ENCODE measurements at regions not wholly inside any gene's neighbourhood (a gene's known extent, or its start where the extent isn't known, plus 50 kb on each side); places are given as distances from the start of the nearest gene placed in this dataset.

GRCh38 chr15:77797270-77797669 lies 164.6 kb upstream of the LINGO1 start:
- Histone ChIP-seq H3K27me3 (peaks cover 6% of the 10 kb centered on the region), H3K27ac (no peak overlapping the region), H3K9me3 (no peaks in the 10 kb centered on the region), H3K4me3 (ENCODE audit: low read depth in 1 of 2, low read length in 1 of 2) (no peak overlapping the region), H3K36me3 (no peaks in the 10 kb centered on the region), H3K4me1 (ENCODE audit: control insufficient read depth in 1 of 2, insufficient read depth in 1 of 2, low read depth in 1 of 2, low read length in 1 of 2) (no peaks in the 10 kb centered on the region)
- TF ChIP-seq CTCF (IDR thresholded peaks at IDR 0.05), result no peak

- no peaks in the 10 kb centered on the region for H3K9me3 ChIP-seq
- H3K4me1 ChIP-seq (ENCODE audit: control insufficient read depth in 1 of 2, insufficient read depth in 1 of 2, low read depth in 1 of 2, low read length in 1 of 2), result no peaks in the 10 kb centered on the region
- no peak for TF ChIP-seq CTCF (IDR thresholded peaks at IDR 0.05)
- H3K27ac ChIP-seq, result no peak overlapping the region
- no peaks in the 10 kb centered on the region for H3K36me3 ChIP-seq
- peaks cover 6% of the 10 kb centered on the region for H3K27me3 ChIP-seq
- H3K4me3 ChIP-seq (ENCODE audit: low read depth in 1 of 2, low read length in 1 of 2), result no peak overlapping the region
Observed at GRCh38 chr15:77796046-77796729, 163.5 kb upstream of the LINGO1 start.

GRCh38 chr15:77795446-77795845 lies 162.7 kb upstream of the LINGO1 start:
- no peak for TF ChIP-seq CTCF (IDR thresholded peaks at IDR 0.05)
- no peak overlapping the region for H3K27ac ChIP-seq
- no peaks in the 10 kb centered on the region for H3K4me1 ChIP-seq (ENCODE audit: control insufficient read depth in 1 of 2, insufficient read depth in 1 of 2, low read depth in 1 of 2, low read length in 1 of 2)
- no peaks in the 10 kb centered on the region for H3K36me3 ChIP-seq
- peaks cover 6% of the 10 kb centered on the region for H3K27me3 ChIP-seq
- H3K9me3 ChIP-seq, result no peaks in the 10 kb centered on the region
- no peak overlapping the region for H3K4me3 ChIP-seq (ENCODE audit: low read depth in 1 of 2, low read length in 1 of 2)

- peaks cover 4% of the 10 kb centered on the region for H3K27me3 ChIP-seq
- no peak overlapping the region for H3K4me3 ChIP-seq (ENCODE audit: low read depth in 1 of 2, low read length in 1 of 2)
- H3K4me1 ChIP-seq (ENCODE audit: control insufficient read depth in 1 of 2, insufficient read depth in 1 of 2, low read depth in 1 of 2, low read length in 1 of 2), result no peaks in the 10 kb centered on the region
- no peak overlapping the region for H3K27ac ChIP-seq
- TF ChIP-seq CTCF (IDR thresholded peaks at IDR 0.05), result no peak
- no peaks in the 10 kb centered on the region for H3K9me3 ChIP-seq
- no peaks in the 10 kb centered on the region for H3K36me3 ChIP-seq
Observed at GRCh38 chr15:77791941-77792340, 159.2 kb upstream of the LINGO1 start.

GRCh38 chr15:77790481-77790880 lies 157.8 kb upstream of the LINGO1 start:
- no peak overlapping the region for H3K4me3 ChIP-seq (ENCODE audit: low read depth in 1 of 2, low read length in 1 of 2)
- H3K4me1 ChIP-seq (ENCODE audit: control insufficient read depth in 1 of 2, insufficient read depth in 1 of 2, low read depth in 1 of 2, low read length in 1 of 2), result no peaks in the 10 kb centered on the region
- no peak overlapping the region for H3K27ac ChIP-seq
- no peaks in the 10 kb centered on the region for H3K9me3 ChIP-seq
- peaks cover 11% of the 10 kb centered on the region for H3K27me3 ChIP-seq
- no peak for TF ChIP-seq CTCF (IDR thresholded peaks at IDR 0.05)
- no peaks in the 10 kb centered on the region for H3K36me3 ChIP-seq

Data from neutrophil (primary cell).